HG03378 (cell line): ENCODE measurements at regions not wholly inside any gene's neighbourhood (a gene's known extent, or its start where the extent isn't known, plus 50 kb on each side); places are given as distances from the start of the nearest gene placed in this dataset.
"Not testable (repeated sequence)": the region's sequence is repeated elsewhere in the genome, so short reads cannot be mapped to it uniquely, and the experiment has no call there.

ENCODE experiments used
- ATAC-seq: cut with Tn5 transposase; IDR thresholded peaks from one replicate; pipeline ENCODE4 v1.9.1; 2021; ENCODE audit warnings: mild to moderate bottlenecking, moderate library complexity; ENCODE audit not compliant: unreplicated experiment

DNA sequence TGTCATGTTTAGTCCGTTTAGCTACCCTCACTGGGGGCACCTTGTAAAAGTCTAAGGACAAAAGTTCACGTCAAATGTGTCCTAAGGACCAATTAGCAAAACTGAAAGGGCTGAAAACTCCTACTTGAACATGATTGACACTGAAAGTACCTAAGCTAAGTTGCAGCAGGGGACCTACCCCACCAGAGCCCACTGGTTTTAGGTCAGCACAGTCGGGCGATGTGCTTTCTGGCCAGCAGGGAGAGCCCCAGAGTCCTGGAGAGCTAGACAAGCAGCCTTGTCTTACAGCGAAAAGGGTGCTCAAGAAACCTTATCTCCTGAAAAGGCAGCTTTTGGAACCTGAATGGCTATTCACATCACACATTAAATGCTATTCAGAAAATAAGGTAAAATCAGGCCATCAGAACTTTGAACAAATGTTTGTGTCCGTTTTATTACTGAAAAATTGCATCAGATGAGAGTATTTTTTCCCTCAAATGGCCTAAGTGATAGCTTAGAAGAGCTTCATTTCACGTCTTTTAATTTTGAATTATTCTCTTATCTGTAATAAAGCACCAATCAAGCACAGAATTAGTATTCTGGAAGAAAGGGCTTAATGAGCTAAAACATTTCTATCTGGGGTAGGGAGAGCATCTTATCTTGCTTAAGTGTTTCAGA, 52.2 kb upstream of the MKI67 start:
- ATAC-seq: no peak

DNA sequence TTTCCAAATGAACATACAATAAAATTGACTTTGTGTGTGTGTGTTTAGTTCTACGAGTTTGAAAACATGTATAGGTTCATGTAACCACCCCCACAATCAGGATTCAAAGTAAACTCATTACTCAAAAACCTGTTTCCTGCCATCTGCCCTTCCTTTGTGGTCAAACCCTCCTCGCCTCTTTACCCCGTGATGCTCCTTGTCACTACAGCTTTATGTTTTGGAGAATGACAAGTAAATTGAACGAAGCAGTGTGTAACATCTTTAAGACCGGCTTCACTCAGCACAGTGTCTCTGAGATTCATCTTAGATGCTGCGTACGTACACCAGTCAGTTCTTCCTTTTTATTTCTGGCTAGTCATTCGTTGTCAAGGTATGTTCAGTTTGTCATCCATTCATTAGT, 54.6 kb upstream of the MKI67 start:
- no peak for ATAC-seq

DNA sequence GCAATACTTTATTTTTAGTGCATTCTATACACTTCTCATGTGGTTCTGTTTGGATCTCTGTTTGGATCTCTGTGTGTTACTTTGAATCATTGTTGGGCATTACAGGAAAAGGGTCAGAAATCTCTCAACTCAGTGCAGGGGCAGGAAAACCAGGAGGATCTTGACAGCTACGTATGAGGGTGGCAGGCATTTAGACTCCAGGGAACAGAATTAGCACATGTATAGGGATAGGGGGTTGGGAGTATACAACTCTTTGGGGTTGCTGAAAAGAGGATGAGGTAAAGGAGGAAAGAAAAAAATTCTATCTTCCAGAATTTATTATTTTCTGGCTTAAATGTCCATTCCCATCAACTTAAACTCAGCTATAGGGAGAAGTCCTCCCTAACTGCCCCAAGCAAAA, 59.4 kb upstream of the MKI67 start:
- ATAC-seq: no peak

DNA sequence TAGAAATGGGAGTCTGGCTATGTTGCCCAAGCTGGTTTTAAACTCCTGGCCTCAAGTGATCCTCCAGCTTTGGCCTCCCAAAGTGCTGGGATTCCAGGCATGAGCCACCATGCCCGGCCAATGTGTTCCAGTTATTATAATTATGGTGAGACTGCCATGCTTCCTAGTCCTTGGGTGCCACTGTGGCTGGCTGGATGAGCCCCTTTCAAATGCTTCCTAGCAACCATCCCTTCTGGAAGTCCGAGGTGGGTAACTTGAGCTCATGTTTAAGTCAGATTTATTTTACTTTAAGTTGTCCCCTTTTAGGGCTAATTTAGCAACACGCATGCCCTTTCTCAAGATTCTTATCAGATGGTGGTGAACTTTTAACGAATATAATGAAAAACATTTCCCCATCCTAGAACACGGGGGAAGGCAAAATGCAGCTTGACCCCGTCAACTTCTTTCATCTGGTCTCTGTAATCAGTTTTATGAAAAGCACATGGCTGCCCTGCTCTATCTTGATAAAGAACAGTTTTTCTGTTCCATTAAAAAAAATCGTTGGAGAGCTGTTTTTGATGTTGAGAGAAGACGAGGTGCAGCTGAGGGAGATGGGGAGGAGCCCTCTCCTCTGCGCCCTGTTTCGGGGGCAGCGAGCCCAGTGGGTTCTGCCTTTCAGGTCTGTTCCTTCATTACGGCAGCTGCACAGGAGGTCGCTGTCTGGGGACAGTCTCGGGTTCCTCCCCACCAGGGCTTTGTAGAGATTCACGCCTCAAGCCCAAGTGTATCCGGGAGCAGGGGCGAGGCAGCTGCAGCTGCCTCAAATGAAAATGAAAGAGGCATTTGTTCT, 61.0 kb upstream of the MKI67 start:
- no peak for ATAC-seq

DNA sequence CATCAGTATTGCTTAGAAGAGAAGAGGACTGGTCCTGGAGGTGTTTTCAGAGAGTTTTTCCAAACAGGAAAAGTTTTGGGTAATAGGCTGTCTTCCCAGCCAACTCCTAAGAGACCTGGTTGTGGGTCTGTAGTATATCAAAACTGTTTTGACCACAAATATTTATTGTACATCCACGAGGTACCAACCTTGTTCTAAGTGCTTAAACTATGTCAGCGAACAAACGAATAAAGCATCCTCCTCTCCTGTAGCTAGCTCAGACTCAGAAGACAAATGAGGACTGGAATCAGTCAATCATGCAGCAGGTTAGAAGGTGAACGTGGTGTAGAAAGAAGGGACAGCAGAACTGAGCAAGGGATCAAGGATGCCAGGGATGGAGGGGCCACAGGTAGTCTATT, 61.6 kb upstream of the MKI67 start:
- no peak for ATAC-seq

DNA sequence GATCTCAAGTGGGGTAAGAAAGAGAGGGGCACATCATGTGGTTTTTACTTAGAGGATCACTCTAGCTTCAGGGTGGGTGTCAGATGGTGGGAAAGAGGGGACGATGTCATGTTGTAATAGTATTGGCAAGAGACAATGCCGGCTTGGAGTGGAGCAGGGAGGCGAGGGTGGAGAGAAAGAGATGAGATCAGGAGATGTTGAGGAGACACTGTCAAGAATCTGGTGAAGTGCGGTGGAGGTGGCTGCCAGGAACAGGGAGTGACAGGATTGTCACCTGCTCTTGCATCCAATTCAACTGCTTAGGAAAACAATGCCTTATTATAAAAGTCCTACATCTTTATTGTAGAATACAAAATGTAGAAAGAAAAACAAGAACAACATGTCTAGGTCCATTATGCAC, 63.0 kb upstream of the MKI67 start:
- no peak for ATAC-seq

DNA sequence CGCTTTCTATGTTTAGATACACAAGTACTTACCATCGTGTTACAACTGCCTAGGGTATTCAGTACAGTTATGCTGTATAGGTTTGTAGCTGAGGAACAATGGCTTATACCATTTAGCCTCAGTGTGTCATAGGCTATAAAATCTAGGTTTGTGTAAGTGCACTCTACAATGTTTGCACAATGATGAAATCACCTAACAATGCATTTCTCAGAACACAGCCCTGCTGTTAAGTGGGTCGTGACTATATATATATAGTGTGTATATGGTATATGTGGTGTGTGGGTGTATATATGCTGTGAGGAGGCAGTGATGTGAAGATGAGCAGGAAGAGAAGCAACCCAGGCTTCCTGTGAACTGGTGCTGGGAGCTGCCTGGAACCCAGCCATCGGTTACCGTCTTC, 65.6 kb upstream of the MKI67 start:
- no peak for ATAC-seq

DNA sequence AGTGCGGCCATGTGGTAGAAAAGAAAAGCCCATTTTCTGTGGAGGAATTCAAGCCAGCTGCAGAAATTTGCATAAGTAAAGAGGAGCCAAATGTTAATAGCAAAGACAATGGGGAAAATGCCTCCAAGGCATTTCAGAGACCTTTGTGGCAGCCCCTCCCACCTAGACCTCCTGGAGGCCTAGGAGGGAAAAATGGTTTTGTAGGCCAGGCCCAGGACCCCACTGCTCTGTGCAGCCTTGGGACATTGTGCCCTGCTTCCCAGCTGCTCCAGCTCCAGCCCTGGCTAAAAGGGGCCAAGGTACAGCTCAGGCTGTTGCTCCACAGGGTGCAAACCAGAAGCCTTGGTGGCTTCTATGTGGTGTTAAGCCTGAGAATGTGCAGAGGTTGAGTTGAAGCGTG, 75.6 kb upstream of the MKI67 start:
- ATAC-seq: not testable (repeated sequence)

DNA sequence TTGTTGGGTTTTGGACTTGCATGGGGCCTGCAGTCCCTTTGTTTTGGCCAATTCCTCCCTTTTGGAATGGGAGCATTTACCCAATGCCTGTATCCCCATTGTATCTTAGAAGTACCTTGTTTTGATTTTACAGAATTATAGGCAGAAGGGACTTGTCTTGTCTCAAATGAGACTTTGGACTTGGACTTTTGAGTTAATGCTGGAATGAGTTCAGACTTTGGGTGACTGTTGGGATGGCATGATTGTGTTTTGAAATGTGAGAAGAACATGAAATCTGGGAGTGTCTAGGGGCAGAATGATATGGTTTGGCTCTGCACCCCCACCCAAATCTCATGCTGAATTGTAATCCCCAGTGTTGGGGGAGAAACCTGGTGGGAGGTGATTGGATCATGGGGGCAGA, 76.8 kb upstream of the MKI67 start:
- ATAC-seq: no peak

DNA sequence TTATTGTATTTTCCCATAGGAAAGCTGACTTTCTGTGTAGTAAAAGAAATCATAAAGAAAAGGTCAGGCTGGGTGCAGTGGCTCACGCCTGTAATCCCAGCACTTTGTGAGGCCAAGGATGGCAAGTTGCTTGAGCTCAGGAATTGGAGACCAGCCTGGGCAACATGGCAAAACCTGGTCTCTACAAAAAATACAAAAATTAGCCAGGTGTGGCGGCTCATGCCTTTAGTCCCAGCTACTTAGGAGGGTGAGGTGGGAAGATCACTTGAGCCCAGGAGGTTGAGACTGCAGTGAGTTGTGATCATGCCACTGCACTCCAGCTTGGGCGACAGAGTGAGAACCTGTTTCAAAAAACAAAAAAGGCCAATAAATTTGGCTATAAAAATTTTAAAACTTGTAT, 79.4 kb upstream of the MKI67 start:
- ATAC-seq: not testable (repeated sequence)

DNA sequence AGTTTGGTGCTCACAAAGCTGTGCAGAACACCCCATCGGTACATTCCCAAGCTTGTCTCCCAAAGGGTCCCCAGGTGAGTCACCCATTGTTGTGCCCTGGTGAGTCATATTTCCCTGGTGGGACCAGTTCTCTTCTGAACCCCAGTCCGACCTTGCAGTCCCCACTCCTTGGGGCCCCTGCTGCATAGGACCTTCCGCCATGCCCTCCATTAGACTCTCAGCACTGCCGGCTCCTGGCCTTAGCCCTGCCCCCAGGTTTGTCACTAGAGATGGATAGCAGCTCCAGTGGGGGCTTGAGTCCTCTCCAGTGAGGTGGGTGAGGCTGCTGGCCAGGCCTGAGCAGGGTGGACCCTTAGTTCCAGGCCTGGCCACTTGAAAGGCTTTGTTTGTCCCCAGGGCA, 80.5 kb upstream of the MKI67 start:
- no peak for ATAC-seq

DNA sequence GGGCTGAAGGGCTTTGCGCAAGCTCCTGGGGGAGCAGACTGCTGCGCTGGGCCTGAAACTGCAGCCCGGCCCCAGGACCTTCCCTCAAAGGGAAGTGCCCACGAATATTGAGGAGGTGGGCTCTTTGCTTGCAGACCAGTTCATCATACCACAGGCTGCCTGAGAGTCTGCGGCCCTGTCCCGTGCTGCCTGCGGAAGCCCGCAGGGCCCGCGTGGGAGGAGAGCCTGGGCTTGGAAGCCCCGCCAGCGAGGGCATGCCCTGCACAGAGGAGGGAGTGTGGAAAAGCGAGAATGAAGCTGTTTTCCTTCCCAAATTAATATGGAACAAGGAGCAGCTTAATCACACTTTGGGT, 83.6 kb upstream of the MKI67 start:
- no peak for ATAC-seq

DNA sequence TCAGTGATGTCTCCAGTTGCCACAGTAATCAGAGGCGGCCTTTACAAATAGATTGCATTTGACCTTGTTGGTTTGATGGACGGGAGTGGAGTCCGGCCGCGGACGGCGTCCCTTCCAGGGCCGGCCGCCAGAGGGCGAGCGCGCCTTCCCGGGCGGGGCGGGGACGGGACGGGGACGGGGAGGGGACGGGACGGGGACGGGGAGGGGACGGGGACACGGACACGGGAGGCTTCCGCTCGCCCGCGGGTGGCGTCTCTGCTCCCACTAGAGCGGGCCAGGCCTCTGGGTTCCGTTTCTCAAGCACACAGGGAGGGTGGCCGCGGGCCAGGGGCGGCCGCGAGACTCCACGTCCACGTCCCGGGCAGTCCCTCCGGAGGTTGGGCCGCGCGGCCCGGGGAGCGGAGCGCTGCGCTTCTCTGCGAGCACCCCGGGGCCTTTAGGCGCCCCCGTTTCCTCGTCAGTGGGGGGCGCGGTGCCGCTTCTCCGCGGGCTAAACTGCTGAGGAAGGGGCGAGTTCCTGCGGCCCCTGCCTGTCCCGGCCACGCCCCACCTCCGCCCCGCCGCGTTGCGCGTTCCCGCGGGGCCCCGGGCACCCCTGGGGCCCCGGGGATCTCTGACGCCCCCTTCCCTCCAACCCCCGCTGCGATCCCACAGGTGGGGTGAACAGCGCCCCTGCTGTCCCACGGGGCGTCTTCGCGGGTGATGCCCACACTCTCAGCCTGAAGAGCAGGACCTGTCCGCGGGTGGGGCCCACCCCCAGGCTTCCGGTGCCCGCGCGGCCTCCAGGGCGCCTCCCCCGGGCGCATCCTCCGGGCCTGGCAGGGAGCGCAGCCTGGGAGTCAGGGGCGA, 84.2 kb upstream of the MKI67 start:
- ATAC-seq: no peak

DNA sequence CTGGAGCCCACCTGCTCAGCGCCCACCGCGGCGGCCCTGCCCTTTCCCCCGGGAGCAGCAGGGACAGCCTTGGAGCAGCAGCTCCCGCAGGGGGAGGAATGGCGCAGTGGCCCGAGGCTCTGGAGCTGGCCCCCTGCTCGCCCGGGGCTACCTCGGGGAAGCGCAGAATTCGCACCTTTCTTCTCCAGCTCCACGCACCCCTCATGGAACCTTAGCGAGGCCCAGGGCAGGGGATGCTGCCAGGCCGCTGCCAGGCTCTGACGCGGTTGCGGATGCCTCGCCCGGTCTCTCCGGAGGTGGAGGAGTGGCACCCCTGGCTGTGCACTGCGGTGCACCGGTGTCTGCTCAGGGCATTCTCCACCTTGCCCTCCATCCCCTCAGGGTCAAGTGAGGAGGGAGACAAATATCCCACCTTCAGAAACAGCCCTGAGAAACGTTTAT, 84.9 kb upstream of the MKI67 start:
- no peak for ATAC-seq

DNA sequence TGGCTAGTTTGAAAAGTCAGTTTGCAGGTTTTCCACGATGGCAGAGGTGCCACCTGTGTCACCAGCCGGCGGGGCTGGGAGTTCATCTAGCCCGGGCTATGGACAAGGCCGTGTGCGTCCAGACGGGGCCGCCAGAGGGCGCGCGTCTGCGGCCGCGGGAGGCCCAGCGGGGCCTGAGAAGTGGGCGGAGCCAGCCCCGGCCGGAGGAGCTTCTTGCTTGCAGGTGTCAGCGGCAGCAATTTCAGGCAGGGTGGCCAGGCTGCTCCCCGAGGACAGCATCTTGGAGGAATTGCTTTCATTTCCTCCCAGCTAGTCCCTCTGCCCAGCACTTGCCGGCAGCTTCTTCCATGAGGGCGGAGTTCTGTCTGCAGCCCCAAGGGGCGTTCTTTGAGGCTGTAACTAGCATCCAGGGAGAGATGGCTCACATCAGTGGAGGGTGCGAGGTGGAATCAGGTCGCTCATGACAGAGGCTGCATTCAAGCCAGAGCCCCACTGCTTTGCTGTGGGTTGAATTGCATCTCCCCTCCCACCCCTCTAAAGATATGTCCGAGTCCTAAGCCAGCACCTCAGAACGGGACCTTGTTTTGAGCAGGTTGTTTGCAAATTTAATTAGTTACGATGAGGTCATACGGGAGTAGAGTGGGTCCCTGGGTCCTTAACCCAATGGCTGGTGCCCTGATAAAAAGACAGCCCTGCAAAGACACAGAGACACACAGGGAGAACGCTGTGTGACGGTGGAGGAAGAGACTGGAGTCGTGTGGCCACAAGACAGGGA, 85.9 kb upstream of the MKI67 start:
- peak; percentile 84 for ATAC-seq

DNA sequence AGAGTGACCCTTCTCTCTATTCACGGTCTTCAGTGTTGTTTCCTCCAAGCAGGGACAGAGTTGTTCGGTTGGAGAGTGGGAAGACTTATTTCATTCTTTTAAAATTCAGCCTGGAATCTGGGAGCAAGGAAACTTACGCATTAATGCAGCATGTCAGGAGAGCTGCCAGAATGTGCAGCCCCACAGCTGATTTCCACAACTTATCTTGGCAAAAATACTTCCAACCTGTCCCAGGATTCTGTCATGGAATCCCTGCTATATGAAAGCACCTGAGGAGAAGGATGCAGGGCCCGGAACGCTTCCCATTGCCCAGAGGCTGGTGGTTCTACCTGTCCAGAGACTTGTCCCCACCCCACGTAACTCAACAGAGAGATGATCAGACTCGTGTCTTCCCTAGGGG, 86.9 kb upstream of the MKI67 start:
- ATAC-seq: no peak

DNA sequence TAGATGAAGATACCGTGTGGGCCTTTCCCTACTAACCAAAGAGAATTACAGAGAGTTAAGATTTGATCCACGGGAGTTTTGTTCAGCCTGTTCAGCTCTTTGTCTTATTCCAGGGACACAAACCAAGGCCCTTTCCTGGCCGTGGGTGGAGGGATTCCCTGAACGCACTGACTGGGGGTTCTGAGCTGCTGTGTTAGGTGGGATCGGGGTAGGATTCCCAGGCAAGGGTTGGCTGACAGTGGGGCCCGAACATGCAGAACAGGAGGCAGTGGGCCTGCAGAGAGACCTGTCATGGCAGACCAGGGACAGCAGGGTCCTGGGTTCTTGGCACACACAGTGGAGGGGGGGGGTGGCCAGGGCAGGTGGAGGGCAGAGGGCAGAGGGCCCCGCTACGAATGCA, 89.5 kb upstream of the MKI67 start:
- ATAC-seq: no peak

DNA sequence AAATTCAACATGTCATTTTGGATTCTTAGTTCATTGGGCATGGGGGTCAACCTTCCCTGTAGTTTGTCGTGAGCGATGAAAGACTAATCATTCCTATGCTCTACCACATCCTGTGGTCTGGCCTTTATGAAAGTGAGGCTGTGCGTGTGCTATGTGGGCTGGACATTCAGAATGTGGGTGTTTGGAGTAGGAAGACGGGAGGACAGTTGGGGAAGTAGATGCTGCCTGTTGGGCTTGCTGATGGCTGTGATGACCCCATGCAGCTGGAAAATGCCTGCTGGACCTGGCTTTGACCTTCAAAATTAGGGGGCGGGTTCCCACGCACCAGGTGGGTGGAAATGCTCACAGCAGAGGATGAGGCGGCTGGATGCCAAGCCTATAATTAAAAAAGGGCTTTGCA, 90.9 kb upstream of the MKI67 start:
- no peak for ATAC-seq

DNA sequence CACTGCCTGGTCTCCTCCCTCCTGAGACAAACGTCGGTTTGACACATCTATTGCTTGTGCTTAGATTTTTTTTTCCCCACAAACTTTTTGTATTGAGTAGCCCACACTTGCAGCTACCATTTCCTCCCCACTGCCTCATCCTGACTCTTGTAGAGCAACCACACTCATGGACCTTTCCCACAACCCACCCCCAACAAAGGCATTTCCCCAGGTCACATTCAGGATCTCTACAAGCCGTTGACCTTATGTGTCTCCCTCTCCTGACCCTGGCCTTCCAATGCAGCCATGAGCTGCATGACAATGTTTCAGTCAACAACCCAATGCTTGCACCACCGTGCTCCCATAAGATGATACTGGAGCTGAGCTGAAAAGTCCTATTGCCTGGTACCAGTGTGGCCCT, 91.9 kb upstream of the MKI67 start:
- no peak for ATAC-seq

DNA sequence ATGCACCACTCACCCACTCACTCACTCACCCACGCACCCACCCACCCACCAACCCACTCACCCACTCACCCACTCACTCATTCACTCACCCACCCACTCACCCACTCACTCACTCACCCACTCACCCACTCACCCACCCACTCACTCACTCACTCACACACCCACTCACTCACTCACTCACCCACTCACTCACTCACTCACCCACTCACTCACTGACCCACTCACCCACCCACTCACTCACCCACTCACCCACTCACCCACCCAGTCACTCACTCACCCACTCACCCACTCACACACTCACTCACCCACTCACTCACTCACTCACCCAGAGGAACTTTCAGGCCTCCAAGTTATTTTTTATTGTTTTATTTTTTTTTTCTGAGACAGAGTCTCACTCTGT, 93.1 kb upstream of the MKI67 start:
- no peak for ATAC-seq

DNA sequence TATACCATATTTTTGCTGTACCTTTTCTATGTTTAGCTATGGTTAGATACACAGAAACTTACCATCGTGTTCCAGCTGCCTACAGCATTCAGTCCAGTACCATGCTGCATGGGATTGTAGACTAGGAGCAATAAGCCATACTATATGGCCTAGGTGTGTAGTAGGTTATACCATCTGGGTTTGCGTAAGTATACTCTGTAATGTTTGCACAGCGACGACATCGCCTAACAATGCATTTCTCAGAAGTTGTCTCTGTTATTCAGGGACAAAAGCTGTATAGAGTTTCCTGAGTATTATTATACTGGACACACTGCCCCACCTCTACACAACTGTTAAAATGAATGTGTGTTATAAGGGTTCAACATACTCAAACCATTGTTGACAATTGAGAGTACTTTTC, 93.8 kb upstream of the MKI67 start:
- no peak for ATAC-seq
